ENCODE measurements at regions not wholly inside any gene's neighbourhood (a gene's known extent, or its start where the extent isn't known, plus 50 kb on each side); places are given as distances from the start of the nearest gene placed in this dataset.
"Not testable (repeated sequence)": the region's sequence is repeated elsewhere in the genome, so short reads cannot be mapped to it uniquely, and the experiment has no call there.

DNA sequence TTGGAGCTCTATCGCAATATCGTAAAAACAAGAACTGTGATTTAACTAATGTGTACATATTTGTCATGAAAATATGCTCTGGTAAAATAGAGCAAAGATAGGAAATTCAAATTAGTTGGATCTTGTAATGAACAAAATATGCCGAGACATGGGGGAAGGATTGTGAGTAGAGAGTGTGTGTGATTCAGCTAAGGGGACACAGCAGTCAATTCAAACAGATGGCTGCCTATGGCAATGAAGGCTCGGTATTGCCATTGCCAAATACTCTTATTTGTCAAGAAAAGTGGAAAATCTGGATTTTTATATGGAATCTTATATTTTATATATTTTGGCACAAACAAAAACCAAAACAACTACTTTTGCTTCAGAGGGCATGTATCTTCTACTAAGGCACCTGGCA, 227.3 kb upstream of the BCHE start:
- no peak for DNase-seq

DNA sequence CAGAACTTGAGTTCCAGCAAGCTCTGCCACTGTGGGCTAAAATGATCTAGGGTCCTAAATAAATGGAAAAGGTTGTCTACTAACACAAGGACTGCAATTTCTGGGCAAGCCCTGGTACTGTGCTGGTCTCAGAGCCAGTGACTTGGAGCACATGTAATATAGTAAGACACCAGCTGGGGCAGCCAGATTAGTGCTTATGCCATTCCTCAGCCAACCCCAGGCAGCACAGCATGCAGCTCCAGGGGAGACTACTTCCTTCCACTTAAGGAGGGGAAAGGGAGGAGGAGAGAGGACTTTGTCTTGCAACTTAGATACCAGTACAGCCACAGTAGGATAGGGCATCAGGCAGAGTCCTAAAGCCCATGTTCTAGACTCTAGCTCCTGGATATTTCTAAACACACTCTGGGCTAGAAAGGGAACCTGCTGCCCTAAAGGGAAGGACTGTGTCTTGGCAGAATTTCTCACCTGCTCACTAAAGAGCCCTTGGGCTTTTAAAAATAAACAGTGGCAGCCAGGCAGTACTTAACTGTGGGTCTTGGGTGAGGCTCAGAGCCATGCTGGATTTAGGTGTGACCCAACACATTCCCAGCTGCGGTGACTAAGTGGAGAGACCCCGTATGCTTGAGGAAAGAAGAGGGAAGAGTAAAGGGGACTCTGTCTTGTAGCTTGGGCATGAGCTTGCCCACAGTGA, 223.7 kb upstream of the BCHE start:
- DNase-seq: no peak

DNA sequence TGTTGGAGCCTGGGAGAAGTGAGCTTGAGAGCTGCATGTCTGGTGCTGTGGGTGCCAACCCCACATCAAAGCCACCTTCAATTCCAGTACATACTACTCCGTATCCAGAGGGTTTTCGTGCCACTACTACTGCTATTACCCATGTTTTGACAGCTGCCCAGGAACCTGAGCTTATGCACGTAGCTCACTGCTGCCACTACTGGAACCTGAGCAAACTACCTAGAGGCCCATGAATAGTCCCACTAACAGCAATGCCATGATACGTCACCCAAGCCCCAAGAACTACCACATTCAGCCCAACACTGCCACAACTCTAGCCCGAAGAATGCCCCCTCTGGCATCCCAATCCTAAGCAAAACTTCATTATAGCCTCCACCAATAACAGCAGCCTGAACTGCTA, 215.2 kb upstream of the BCHE start:
- no peak for DNase-seq

DNA sequence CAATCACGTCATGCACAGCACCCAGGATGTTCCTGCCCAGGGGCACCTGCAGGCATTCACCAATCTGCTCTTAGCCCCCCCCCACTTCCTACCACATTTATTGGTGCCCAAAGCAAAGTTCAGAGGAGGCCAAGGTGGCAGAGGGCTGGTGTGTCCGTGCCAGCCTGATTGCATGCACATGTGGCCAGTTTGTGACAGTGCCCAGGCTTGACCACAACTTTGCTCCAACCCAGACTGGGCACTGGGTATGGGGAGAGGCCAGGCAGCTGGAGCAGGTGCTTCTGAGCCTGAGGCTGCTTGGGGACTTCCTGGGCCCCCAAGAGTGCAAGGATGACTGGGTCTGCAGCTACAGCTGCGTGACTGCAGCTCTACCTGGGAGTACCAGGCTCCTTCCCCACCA, 192.3 kb upstream of the BCHE start:
- no peak for DNase-seq

DNA sequence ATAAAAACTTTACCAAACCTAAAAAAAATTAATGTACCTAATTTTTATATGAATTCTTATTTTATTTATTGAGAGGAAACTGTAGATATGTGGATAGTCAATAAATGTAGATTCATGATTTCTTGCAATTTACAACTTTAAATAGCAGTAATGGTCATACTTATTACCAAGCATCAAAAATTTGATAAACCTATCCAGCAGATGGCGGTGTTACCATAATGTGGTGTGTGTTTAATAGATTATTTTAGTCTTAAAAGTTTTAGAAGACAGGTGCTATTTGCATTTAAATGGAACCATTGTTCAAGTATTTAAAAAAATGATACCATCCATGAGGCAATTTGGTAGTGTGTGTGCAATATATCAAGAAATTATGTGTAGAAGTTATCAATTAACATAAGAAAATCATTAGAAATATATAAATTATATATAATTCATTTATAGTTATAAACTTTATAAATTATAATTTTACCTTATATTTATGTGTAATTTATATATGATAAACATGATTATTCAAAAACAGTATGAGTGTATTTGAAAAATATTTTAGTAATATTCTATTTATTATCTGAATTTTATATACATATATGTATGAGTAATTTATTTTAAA, 176.0 kb upstream of the BCHE start:
- DNase-seq: peak; percentile 20

DNA sequence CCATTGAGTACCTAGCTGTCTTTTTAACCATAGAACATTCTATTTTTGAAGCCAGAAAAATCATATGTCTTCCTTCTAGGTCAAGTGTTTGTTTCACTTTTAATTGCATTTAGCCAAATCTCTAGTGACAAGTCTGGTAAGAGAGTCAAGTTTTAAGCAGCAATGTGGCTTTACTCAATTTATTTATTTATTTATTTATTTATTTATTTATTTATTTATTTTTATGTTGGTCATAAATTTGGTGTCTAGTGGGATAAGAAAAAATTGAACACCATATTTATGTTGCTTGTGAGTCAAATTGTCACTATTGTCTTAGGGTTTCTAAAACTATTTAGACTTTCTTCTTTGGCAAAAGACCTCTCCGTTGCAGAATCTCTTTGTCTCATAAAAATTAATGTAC, 174.5 kb upstream of the BCHE start:
- DNase-seq: no peak

DNA sequence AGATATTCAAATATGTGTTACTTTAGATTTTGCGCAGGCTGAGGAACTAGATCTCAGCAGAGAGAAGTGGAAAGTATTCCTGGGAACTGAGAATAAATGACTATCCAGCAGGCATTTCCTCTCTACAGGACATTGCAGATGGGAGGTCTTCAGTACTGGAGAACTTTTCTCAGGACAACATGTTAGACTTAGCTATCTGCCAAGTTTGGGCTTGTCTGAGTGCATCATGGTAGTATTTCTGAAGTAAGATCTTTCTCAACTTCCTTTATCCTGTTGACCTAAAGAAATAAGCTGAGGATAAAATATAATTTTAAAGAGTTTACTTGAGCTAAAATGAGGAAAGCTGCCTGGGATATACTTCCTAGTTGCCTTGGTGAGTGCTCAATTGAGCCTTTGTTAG, 167.9 kb upstream of the BCHE start:
- DNase-seq: no peak

DNA sequence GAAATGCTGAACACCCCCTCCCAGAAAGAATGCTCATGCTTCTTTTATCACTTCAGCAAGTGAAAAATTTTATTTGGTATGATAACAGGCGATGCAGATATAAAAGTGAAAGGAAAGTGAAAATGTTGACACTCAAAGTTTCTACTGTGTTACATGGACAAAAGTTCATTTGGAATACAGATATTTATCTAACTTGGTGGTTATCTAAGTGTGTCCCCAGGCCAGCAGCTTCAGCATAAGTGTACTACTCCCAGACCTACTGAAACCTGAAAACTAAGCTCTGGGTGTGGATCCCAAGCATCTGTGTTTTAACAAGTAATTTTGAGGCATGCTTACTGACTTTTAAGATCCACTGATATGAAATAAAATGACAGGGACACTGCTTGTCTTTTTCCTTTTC, 157.1 kb upstream of the BCHE start:
- DNase-seq: no peak

DNA sequence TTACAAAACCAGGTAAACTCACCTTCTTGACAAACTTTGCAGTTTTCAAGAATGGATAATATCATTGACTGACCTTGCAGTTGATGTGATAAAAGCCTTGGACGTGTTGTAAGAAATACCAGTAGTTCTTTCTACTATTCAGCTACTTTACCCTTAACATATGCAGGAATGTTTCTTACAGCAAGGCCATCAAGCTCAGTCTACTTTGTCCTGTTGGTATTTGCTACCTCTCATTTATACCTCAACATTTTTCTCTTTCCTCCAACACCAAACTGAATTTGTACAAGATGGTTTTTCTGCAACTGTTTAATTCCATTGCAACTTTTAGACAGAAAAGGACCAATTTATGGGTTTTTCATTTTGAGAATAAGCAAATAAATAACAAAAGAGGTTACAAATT, 147.4 kb upstream of the BCHE start:
- DNase-seq: no peak

DNA sequence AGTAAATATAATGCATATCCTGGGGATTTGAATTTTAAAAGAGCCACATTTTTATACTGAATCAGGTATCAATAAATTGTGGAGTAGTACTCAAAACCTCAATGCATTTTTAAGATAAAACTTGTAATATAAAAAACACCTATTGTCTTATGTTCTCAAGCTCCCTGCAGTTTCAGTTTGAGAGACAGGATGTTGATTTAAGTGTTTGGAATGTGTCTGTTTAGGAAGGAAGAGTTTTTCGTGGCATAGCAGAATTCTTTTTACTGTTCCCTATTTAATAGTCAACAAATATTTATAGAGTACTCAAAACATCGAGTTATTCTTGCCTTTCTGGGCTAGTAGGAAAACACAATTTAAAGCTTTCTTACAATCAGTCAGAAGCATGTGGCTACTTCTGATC, 146.1 kb upstream of the BCHE start:
- DNase-seq: no peak

DNA sequence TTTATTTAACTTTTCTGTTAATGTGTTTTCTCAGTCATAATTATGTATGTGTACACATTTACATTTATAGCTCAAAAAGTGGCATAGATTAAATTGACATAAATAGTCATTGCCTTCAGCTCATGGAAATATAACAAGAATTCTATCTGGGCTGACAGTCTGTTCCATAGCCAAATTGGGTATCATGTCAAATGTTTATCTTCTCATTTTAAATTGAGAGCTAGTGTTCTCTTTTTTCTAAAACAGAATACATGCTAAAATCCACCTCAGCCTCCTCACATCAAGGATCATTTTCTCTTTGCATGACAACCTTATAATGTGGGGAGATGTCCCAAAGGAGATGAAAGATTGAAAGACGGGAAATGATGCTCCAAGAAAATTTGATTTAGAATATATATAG, 144.1 kb upstream of the BCHE start:
- no peak for DNase-seq

DNA sequence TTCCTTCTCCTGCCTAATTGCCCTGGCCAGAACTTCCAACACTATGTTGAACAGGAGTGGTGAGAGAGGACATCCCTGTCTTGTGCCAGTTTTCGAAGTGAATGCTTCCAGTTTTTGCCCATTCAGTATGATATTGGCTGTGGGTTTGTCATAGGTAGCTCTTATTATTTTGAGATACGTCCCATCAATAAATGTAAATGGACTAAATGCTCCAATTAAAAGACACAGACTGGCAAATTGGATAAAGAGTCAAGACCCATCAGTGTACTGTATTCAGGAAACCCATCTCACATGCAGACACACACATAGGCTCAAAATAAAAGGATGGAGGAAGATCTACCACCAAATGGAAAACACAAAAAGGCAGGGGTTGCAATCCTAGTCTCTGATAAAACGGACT, 123.6 kb upstream of the BCHE start:
- DNase-seq: not testable (repeated sequence)

DNA sequence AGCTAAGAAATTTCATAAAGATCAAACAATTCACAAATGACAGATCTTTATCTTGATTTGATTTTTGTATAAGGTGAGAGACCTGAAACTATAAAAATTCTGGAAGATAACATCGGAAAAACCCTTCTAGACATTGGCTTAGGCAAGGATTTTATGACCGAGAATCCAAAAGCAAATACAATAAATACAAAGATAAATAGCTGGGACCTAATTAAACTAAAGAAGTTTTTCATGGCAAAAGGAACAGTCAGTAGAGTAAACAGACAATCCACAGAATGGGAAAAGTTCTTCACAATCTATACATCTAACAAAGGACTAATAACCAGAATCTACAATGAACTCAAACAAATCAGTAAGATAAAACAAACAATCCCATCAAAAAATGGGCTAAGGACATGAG, 116.9 kb upstream of the BCHE start:
- DNase-seq: no peak

DNA sequence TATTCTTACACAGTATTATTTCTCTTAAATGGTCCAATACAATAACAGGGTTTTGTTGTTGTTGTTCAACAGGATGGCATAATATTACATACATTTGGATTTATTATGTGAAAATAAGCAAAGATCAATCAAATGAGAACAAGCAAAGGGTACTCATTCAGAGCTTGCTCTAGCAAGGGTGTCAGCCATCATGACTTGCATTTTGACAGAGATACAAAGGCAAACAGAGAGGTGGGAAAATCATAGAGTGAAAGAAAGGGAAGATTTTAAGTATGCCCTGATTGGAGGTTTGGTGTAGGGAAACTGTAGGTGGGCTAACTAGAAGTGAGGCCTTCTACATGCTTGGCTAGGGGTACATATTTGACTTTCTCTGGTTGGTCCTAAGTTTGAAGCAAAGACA, 109.1 kb upstream of the BCHE start:
- no peak for DNase-seq

DNA sequence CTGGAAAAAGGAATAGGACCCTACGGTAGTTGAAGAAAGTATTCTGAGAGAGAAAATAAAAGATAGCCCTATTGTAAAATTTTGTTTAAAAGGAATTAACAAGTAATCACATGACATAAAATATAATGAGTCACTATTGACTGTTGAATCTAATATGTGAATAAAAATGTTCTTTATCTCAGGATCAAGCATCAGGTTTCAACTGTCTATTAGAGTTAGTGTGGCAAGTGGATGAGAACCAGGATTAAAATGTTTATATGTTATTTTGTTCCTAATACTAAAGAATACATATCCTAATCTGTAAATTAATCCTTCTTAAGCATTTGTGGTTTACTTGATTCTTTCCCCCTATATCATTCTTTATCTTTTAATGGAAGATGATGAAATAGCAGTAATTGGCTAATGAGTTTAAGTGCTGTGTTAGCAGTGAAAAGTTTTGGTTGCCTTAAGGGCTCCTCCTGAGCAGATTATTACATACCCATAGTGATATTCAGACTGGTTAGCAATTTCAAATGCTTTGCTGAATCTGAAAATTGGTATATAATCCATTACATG, 101.8 kb upstream of the BCHE start:
- DNase-seq: no peak

DNA sequence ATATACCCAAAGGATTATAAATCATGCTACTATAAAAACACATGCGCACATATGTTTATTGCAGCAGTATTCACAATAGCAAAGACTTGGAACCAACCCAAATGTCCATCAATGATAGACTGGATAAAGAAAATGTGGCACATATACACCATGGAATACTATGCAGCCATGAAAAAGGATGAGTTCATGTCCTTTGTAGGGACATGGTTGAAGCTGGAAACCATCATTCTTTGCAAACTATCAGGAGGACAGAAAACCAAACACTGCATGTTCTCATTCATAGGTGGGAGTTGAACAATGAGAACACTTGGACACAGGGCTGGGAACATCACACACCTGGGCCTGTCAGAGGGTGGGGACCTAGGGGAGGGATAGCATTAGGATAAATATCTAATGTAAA, 98.9 kb upstream of the BCHE start:
- DNase-seq: not testable (repeated sequence)

DNA sequence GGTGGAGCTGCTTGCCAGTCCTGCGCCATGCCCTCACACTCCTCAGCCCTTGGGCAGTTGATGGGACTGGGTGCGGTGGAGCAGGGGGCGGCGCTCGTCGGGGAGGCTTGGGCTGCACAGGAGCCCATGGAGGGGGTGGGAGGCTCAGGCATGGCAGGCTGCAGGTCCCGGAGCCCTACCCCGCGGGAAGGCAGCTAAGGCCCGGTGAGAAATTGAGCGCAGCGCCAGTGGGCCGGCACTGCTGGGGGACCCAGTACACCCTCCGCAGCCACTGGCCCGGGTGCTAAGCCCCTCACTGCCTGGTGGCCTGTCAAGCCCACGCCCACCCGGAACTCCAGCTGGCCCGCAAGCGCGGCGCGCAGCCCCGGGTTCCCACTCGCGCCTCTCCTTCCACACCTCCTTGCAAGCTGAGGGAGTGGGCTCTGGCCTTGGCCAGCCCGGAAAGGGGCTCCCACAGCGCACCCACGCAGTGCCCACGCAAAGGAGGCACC, 87.1 kb upstream of the BCHE start:
- not testable (repeated sequence) for DNase-seq

DNA sequence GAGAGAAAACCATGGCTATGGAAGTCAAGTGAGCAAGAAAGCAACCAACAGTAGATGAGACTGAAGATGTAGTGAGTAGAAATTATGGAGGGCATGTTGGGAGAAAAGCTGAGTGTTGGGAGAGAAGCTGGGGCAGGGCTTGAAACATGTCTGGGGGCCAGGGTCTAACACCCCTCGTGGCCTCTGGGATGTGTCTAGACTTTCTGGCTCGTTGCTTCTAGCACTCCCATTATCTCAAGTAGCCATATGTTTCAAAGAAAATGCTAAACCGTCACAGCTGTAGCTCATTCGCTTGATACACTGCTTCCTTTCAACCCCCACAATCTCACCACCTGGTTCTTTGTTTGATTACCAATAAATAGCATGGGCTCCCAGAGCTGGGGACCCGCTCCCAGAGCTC, 83.8 kb upstream of the BCHE start:
- DNase-seq: no peak

DNA sequence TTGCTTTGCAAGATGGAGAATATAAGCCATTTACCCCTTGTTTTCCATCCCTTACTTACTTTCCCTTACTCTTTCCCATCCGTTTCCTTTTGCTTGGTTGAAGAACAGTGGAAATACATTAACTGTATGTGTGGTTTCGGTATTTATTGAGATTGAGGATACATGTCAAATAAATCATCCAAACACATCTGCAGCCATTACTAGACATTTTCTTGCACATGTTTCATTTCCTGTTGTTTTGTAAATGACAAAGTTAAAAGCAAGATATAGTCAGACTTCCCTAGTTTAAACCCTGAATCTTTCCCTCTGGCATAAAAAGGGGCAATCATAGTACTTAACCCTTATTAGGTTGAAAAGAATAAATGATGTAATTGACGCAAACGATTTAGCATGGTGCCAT, 82.1 kb upstream of the BCHE start:
- DNase-seq: no peak

DNA sequence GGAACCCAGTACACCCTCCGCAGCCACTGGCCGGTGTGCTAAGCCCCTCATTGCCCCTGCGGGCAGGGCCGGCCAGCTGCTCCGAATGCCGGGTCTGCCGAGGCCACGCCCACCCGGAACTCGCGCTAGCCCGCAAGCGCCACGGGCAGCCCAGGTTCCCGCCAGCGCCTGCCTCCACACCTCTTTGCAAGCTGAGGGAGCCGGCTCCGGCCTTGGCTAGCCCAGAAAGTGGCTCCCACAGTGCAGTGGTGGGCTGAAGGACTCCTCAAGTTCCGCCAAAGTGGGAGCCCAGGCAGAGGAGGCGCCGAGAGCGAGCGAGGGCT, 81.4 kb upstream of the BCHE start:
- no peak for DNase-seq

DNA sequence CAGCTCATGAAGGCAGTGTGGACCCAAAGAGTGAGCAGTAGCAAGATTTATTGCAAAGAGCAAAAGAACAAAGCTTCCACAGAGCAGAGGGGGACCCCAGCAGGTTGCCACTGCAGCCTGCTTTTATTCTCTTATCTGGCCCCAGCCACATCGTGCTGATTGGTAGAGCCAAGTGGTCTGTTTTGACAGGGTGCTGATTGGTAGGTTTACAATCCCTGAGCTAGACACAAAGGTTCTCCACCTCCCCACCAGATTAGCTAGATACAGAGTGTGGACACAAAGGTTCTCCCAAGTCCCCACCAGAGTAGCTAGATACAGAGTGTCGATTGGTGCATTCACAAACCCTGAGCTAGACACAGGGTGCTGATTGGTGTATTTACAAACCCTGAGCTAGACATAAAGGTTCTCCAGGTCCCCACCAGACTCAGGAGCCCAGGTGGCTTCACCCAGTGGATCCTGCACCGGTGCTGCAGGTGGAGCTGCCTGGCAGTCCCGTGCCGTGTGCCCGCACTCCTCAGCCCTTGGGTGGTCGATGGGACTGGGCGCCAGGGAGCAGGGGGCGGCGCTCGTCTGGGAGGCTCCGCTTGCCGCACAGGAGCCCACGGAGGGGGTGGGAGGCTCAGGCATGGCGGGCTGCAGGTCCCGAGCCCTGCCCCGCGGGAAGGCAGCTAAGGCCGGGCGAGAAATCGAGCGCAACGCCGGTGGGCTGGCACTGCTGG, 80.9 kb upstream of the BCHE start:
- DNase-seq: not testable (repeated sequence)

DNA sequence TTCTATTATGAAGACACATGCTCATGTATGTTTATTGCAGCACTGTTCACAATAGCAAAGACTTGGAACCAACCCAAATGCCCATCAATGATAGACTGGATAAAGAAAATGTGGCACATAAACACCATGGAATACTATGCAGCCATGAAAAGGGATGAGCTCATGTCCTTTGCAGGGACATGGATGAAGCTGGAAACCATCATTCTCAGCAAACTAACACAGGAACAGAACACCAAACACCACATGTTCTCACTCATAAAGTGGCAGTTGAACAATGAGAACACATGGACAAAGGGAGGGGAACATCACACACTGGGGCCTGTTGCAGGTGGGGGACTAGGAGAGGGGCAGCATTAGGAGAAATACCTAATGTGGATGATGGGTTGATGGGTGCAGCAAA, 77.9 kb upstream of the BCHE start:
- not testable (repeated sequence) for DNase-seq
